Gastroesophageal sphincter (tissue), 4 donors: ENCODE measurements at regions not wholly inside any gene's neighbourhood (a gene's known extent, or its start where the extent isn't known, plus 50 kb on each side); places are given as distances from the start of the nearest gene placed in this dataset.

Experiments
- ATAC-seq: fragments of 150-250 bp; one replicate; pipeline ENCODE4 v1.9.1; 2016; ENCODE audit warnings: mild to moderate bottlenecking, moderate library complexity
- H3K27ac ChIP-seq, 4 donors: fragments of 200-600 bp; sonication (generic) in 3 of 4; 1 replicate in 3 of 4; 2 replicates in 1 of 4; pipeline ENCODE4 v1.5.1; 2016 to 2019
- H3K27me3 ChIP-seq: fragments of 200-600 bp; sonication (generic); one replicate; pipeline ENCODE4 v1.5.1; 2019
- H3K36me3 ChIP-seq, 2 donors: fragments of 200-600 bp; sonication (generic); one replicate each; pipeline ENCODE4 v1.5.1; 2019; ENCODE audit warnings: control low read depth in 1 of 2
- H3K4me1 ChIP-seq, 3 donors: fragments of 200-600 bp; sonication (generic); 1 replicate in 2 of 3; 2 replicates in 1 of 3; pipeline ENCODE4 v1.5.1; 2016 to 2019; ENCODE audit warnings: control low read depth in 2 of 3
- H3K4me3 ChIP-seq, 2 donors: fragments of 200-600 bp; sonication (generic); one replicate each; pipeline ENCODE4 v1.5.1; 2019; ENCODE audit warnings: mild to moderate bottlenecking in 1 of 2, moderate library complexity in 1 of 2
- H3K9me3 ChIP-seq, 3 donors: fragments of 200-600 bp; sonication (generic); one replicate each; pipeline ENCODE4 v1.5.1; 2017 to 2019; ENCODE audit warnings: control low read depth in 2 of 3
- CTCF ChIP-seq, 4 experiments: fragments of 200-600 bp in 2 of 4; fragments of 450-650 bp in 2 of 4; sonication (generic) in 1 of 4; IDR thresholded peaks; one replicate each; pipeline ENCODE4 v1.5.1; 2017 to 2019; ENCODE audit warnings: antibody characterized with exemption in 4 of 4, mild to moderate bottlenecking in 2 of 4, moderate library complexity in 2 of 4
- EP300 ChIP-seq: sonication (generic); formaldehyde crosslinking; IDR thresholded peaks from one replicate; pipeline ENCODE4 v1.6.1; 2017; ENCODE audit warnings: antibody characterized with exemption, mild to moderate bottlenecking
- POLR2A ChIP-seq, 2 donors: fragments of 450-650 bp; IDR thresholded peaks; one replicate each; pipeline ENCODE4 v1.6.1; 2017; ENCODE audit warnings: antibody characterized with exemption in 2 of 2, mild to moderate bottlenecking in 2 of 2, moderate library complexity in 1 of 2
- POLR2AphosphoS5 ChIP-seq: sonication (generic); formaldehyde crosslinking; IDR thresholded peaks from one replicate; pipeline ENCODE4 v1.6.1; 2017; ENCODE audit warnings: antibody characterized with exemption
- WGBS, 2 donors: methylation state at CpG; one replicate each; pipeline ENCODE4 v1.1.5; 2018; ENCODE audit warnings: low coverage in 1 of 2; 5-methylcytosine and 5-hydroxymethylcytosine counted together

GRCh38 chr4:100287534-100287933, 97.3 kb upstream of the DDIT4L start:
- 45 to 49% methylated on average over 6 of the region's 6 CpGs for WGBS, 2 donors
- TF ChIP-seq POLR2A (IDR thresholded peaks at IDR 0.05) (no peak), CTCF (IDR thresholded peaks at IDR 0.05) (no peak), EP300 (no peak), POLR2AphosphoS5 (no peak)
- Histone ChIP-seq H3K27me3 (no peaks in the 10 kb centered on the region), H3K36me3 (no peaks in the 10 kb centered on the region), H3K4me1 (no peaks in the 10 kb centered on the region), H3K9me3 (no peaks in the 10 kb centered on the region), H3K27ac (no peak overlapping the region), H3K4me3 (no peak overlapping the region)
- ATAC-seq, result no peak

GRCh38 chr4:100286636-100287035, 96.4 kb upstream of the DDIT4L start:
- no peaks in the 10 kb centered on the region for H3K27me3 ChIP-seq
- ATAC-seq, result no peak
- H3K4me3 ChIP-seq, result no peak overlapping the region
- H3K9me3 ChIP-seq, result no peaks in the 10 kb centered on the region
- H3K4me1 ChIP-seq, result no peaks in the 10 kb centered on the region
- no peak overlapping the region for H3K27ac ChIP-seq
- TF ChIP-seq EP300, result no peak
- H3K36me3 ChIP-seq, result no peaks in the 10 kb centered on the region
- 66 to 74% methylated on average over 3 of the region's 3 CpGs for WGBS, 2 donors

GRCh38 chr4:100285121-100285520, 94.9 kb upstream of the DDIT4L start:
- no peak overlapping the region for H3K4me3 ChIP-seq
- ATAC-seq, result no peak
- H3K27ac ChIP-seq, result no peak overlapping the region
- H3K36me3 ChIP-seq, result no peaks in the 10 kb centered on the region
- TF ChIP-seq EP300 (no peak), POLR2A (IDR thresholded peaks at IDR 0.05) (no peak), CTCF (IDR thresholded peaks at IDR 0.05) (no peak), POLR2AphosphoS5 (no peak)
- no peaks in the 10 kb centered on the region for H3K9me3 ChIP-seq
- H3K27me3 ChIP-seq, result no peaks in the 10 kb centered on the region
- no peaks in the 10 kb centered on the region for H3K4me1 ChIP-seq
- 91 to 92% methylated on average over 2 of the region's 2 CpGs for WGBS, 2 donors

GRCh38 chr4:100284129-100284880, 94.0 kb upstream of the DDIT4L start:
- no peaks in the 10 kb centered on the region for H3K9me3 ChIP-seq
- no peak for ATAC-seq
- TF ChIP-seq EP300 (no peak), POLR2A (IDR thresholded peaks at IDR 0.05) (no peak), CTCF (IDR thresholded peaks at IDR 0.05) (no peak), POLR2AphosphoS5 (no peak)
- no peaks in the 10 kb centered on the region for H3K4me1 ChIP-seq
- no peak overlapping the region for H3K4me3 ChIP-seq
- no peak overlapping the region for H3K27ac ChIP-seq
- H3K27me3 ChIP-seq, result no peaks in the 10 kb centered on the region
- WGBS, 2 donors, result 88 to 91% methylated on average over 9 to 10 of the region's 10 CpGs
- no peaks in the 10 kb centered on the region for H3K36me3 ChIP-seq

- Histone ChIP-seq H3K9me3 (no peaks in the 10 kb centered on the region), H3K4me1 (no peaks in the 10 kb centered on the region), H3K4me3 (no peak overlapping the region), H3K36me3 (no peaks in the 10 kb centered on the region), H3K27me3 (no peaks in the 10 kb centered on the region), H3K27ac (no peak overlapping the region)
- no peak for ATAC-seq
- 73% methylated on average over 2 of the region's 2 CpGs; no CpG with 5 or more reads in 1 of the 2 donors for WGBS, 2 donors
- TF ChIP-seq EP300, result no peak
- TF ChIP-seq CTCF (IDR thresholded peaks at IDR 0.05), result no peak
- TF ChIP-seq POLR2AphosphoS5, result no peak
- TF ChIP-seq POLR2A (IDR thresholded peaks at IDR 0.05), result no peak
Observed at GRCh38 chr4:100280807-100281206, 90.5 kb upstream of the DDIT4L start.
